CD14-positive monocyte (primary cell): ENCODE measurements at regions not wholly inside any gene's neighbourhood (a gene's known extent, or its start where the extent isn't known, plus 50 kb on each side); places are given as distances from the start of the nearest gene placed in this dataset.

Experiments used
- DNase-seq, 3 donors: peaks; one replicate each; pipeline ENCODE4 v3.0.0-alpha.2; 2011 to 2022
- H2AFZ ChIP-seq: 2 replicates; pipeline ENCODE4 v1.6.0; 2012; ENCODE audit warnings: mild to moderate bottlenecking, low read depth, low read length, inconsistent platforms; ENCODE audit not compliant: insufficient read depth, poor library complexity, severe bottlenecking
- H3K27ac ChIP-seq, 2 donors: 1 replicate in 1 of 2; 2 replicates in 1 of 2; pipeline ENCODE4 v1.5.1; 2012 to 2013; ENCODE audit warnings: low read length in 2 of 2, control low read depth in 1 of 2, inconsistent platforms in 1 of 2, low read depth in 1 of 2, mild to moderate bottlenecking in 1 of 2
- H3K27me3 ChIP-seq, 2 donors: one replicate each; pipeline versions ENCODE4 v1.6.0 to v1.6.1; 2011 to 2013; ENCODE audit warnings: low read length in 2 of 2; ENCODE audit not compliant: control insufficient read depth in 2 of 2, insufficient read depth in 2 of 2
- H3K36me3 ChIP-seq, 2 donors: replicated peaks in 1 of 2; 1 replicate in 1 of 2; 2 replicates in 1 of 2; pipeline versions ENCODE4 v1.5.1 to v1.6.1; 2012 to 2013; ENCODE audit warnings: low read length in 2 of 2, control low read depth in 1 of 2, inconsistent platforms in 1 of 2, mild to moderate bottlenecking in 1 of 2; ENCODE audit not compliant: insufficient read depth in 2 of 2, control insufficient read depth in 1 of 2
- H3K4me1 ChIP-seq, 2 donors: 1 replicate in 1 of 2; 2 replicates in 1 of 2; pipeline versions ENCODE4 v1.5.1 to v1.6.1; 2012 to 2013; ENCODE audit warnings: low read length in 2 of 2, control low read depth in 1 of 2, inconsistent platforms in 1 of 2, mild to moderate bottlenecking in 1 of 2, moderate library complexity in 1 of 2; ENCODE audit not compliant: insufficient read depth in 2 of 2, control insufficient read depth in 1 of 2
- H3K4me2 ChIP-seq: replicated peaks from 2 replicates; pipeline ENCODE3; 2012; ENCODE audit warnings: low read length, moderate library complexity, mild to moderate bottlenecking; ENCODE audit not compliant: poor library complexity, severe bottlenecking; ENCODE audit errors: extremely low read depth
- H3K4me3 ChIP-seq, 3 experiments: fragments of 200-600 bp in 1 of 3; sonication (generic) in 1 of 3; replicated peaks in 1 of 3; 1 replicate in 2 of 3; 2 replicates in 1 of 3; pipeline ENCODE4 v1.5.1; 2011 to 2013; ENCODE audit warnings: low read length in 3 of 3, mild to moderate bottlenecking in 3 of 3, control low read depth in 2 of 3, low read depth in 2 of 3, inconsistent platforms in 1 of 3, moderate library complexity in 1 of 3
- H3K79me2 ChIP-seq: 2 replicates; pipeline ENCODE4 v1.6.0; 2012; ENCODE audit warnings: mild to moderate bottlenecking, control low read depth, inconsistent platforms, low read length, moderate library complexity; ENCODE audit not compliant: insufficient read depth
- H3K9ac ChIP-seq: 2 replicates; pipeline ENCODE4 v1.6.0; 2017; ENCODE audit warnings: low read length, mild to moderate bottlenecking; ENCODE audit not compliant: insufficient read depth, poor library complexity, severe bottlenecking
- H3K9me3 ChIP-seq, 2 donors: replicated peaks in 1 of 2; 1 replicate in 1 of 2; 2 replicates in 1 of 2; pipeline versions ENCODE4 v1.5.1 to v1.6.1; 2012 to 2013; ENCODE audit warnings: low read length in 2 of 2, control low read depth in 1 of 2; ENCODE audit not compliant: control insufficient read depth in 1 of 2, insufficient read depth in 1 of 2
- H4K20me1 ChIP-seq: 2 replicates; pipeline ENCODE4 v1.6.0; 2012; ENCODE audit warnings: mild to moderate bottlenecking, low read length, control low read depth, moderate library complexity; ENCODE audit not compliant: insufficient read depth
- H3K27ac Mint-ChIP-seq, 7 donors: one replicate each; pipeline ENCODE4 v1.8.0; 2020; ENCODE audit warnings: mild to moderate bottlenecking in 7 of 7, mixed read lengths in 7 of 7, moderate library complexity in 6 of 7, inconsistent platforms in 2 of 7
- H3K27me3 Mint-ChIP-seq, 3 donors: one replicate each; pipeline ENCODE4 v1.8.0; 2021 to 2022; ENCODE audit warnings: low read depth in 3 of 3, mild to moderate bottlenecking in 3 of 3, mixed read lengths in 3 of 3, moderate library complexity in 3 of 3, inconsistent platforms in 1 of 3
- H3K36me3 Mint-ChIP-seq, 2 donors: one replicate each; pipeline ENCODE4 v1.8.0; 2020; ENCODE audit warnings: mixed read lengths in 2 of 2, inconsistent platforms in 1 of 2, mild to moderate bottlenecking in 1 of 2
- H3K4me1 Mint-ChIP-seq: one replicate; pipeline ENCODE4 v1.8.0; 2020; ENCODE audit warnings: mild to moderate bottlenecking, mixed read lengths
- H3K4me3 Mint-ChIP-seq, 2 donors: one replicate each; pipeline ENCODE4 v1.8.0; 2020; ENCODE audit warnings: mild to moderate bottlenecking in 2 of 2, mixed read lengths in 2 of 2, moderate library complexity in 1 of 2
- H3K9me3 Mint-ChIP-seq, 7 donors: one replicate each; pipeline ENCODE4 v1.8.0; 2020 to 2022; ENCODE audit warnings: mixed read lengths in 7 of 7, mild to moderate bottlenecking in 6 of 7, moderate library complexity in 6 of 7, inconsistent platforms in 2 of 7
- WGBS: methylation state at CpG from one replicate; pipeline ENCODE4 v1.1.5; 2013; ENCODE audit warnings: missing lambda C conversion rate; ENCODE audit not compliant: insufficient coverage; 5-methylcytosine and 5-hydroxymethylcytosine counted together
- intact Hi-C, 2 donors: fragments of 100-400 bp; cut with micrococcal nuclease; formaldehyde crosslinking; loops; one replicate each; pipeline versions ENCODE4 v1.15.0 to v1.15.1; 2023
- TF ChIP-seq, protein P1 (sequence below): fragments of 200-600 bp; IDR thresholded peaks from one replicate; pipeline ENCODE4 v1.8.0; 2022; ENCODE audit warnings: antibody characterized with exemption, mild to moderate bottlenecking

DNA sequence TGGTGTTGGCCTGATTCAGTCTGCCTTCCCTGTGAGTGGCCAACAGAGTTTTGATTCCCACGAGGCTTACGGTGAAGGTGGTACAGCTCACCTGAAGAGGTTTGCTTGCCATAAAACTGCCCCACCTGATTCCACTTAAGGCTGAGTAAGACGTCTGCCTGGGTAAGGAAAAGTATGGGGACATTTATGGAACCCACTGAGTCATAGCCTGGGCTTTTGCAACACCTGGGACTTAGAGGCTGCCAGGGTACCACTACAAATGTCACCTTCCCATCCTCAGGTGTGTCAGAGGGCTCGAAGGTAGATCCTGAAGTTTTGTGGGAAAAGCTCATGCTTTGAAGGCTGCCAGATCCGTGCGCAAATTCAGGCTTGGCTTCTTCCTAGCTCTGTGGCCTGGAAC is 56.9 kb upstream of the SLCO2A1 start:
- Mint-ChIP-seq H3K4me3 (no peak overlapping the region), H3K27ac (no peak overlapping the region), H3K36me3 (no peaks in the 10 kb centered on the region), H3K4me1 (no peaks in the 10 kb centered on the region), H3K27me3 (peaks cover 0 to 4% (median 2%) of the 10 kb centered on the region in 3 donors), H3K9me3 (peaks cover 3 to 13% (median 7%) of the 10 kb centered on the region in 7 donors)
- Histone ChIP-seq H3K9ac (no peak overlapping the region), H3K79me2 (no peaks in the 10 kb centered on the region), H3K4me2 (no peak overlapping the region), H3K4me1 (no peaks in the 10 kb centered on the region), H2AFZ (no peak overlapping the region), H3K27ac (no peak overlapping the region), H3K27me3 (no peaks in the 10 kb centered on the region), H3K36me3 (no peaks in the 10 kb centered on the region), H3K9me3 (peaks cover 0 to 2% of the 10 kb centered on the region in 2 donors), H4K20me1 (no peaks in the 10 kb centered on the region), H3K4me3 (no peak overlapping the region)
- no peak for DNase-seq
- intact Hi-C loops: no loop called here
- WGBS: 92% methylated on average over 5 of the region's 6 CpGs
- TF ChIP-seq, protein P1, sequence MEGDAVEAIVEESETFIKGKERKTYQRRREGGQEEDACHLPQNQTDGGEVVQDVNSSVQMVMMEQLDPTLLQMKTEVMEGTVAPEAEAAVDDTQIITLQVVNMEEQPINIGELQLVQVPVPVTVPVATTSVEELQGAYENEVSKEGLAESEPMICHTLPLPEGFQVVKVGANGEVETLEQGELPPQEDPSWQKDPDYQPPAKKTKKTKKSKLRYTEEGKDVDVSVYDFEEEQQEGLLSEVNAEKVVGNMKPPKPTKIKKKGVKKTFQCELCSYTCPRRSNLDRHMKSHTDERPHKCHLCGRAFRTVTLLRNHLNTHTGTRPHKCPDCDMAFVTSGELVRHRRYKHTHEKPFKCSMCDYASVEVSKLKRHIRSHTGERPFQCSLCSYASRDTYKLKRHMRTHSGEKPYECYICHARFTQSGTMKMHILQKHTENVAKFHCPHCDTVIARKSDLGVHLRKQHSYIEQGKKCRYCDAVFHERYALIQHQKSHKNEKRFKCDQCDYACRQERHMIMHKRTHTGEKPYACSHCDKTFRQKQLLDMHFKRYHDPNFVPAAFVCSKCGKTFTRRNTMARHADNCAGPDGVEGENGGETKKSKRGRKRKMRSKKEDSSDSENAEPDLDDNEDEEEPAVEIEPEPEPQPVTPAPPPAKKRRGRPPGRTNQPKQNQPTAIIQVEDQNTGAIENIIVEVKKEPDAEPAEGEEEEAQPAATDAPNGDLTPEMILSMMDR: no peak

DNA sequence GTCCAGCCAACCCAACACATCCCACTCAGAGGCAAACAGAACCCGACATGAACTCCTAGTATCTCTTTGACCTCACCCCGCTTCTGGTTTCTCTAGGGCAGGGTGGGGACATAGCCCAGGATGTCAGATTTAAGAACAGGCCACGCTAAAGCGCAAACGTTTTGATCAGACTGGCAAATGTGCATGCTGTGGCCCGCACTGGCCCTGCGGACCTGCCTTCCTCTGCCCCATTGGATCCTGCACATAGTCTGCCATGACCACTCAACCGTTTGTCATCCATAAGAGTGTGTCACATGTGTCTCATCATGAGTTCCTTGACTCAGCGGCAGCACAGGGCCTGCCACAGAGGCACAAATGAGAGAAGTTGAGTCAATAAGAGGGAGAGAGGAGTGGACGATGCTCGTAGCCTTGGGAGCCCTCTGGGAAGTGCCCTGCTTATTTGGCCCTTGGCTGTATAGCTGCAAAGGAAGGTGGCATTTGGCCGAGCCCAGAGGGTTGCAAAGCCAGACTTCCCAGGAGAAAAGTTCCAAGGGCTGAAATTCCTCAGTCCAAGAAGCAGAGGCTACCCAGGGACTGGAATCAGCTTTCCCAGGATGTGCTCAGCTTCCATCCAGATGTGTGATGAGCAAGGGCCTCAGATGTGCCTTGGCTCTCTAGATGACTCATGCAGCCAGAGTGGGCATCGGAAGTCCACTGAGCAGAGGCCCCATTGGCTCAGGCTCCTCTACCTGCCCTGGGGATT is 55.5 kb upstream of the SLCO2A1 start:
- Mint-ChIP-seq H3K27me3 (peaks cover 0 to 4% (median 2%) of the 10 kb centered on the region in 3 donors), H3K36me3 (no peaks in the 10 kb centered on the region), H3K4me1 (no peaks in the 10 kb centered on the region), H3K4me3 (no peak overlapping the region), H3K27ac (no peak overlapping the region), H3K9me3 (peaks cover 3 to 18% (median 9%) of the 10 kb centered on the region in 7 donors)
- DNase-seq: no peak
- Histone ChIP-seq H3K36me3 (no peaks in the 10 kb centered on the region), H3K27ac (no peak overlapping the region), H3K27me3 (no peaks in the 10 kb centered on the region), H3K9ac (no peak overlapping the region), H3K79me2 (no peaks in the 10 kb centered on the region), H3K4me1 (no peaks in the 10 kb centered on the region), H3K4me2 (no peak overlapping the region), H4K20me1 (no peaks in the 10 kb centered on the region), H3K9me3 (peaks cover 0 to 2% of the 10 kb centered on the region in 2 donors), H3K4me3 (no peak overlapping the region), H2AFZ (no peak overlapping the region)
- WGBS: 91% methylated on average over 13 of the region's 13 CpGs
- intact Hi-C loops: no loop called here
- TF ChIP-seq, protein P1: no peak
